Colonic mucosa (tissue), 4 donors: ENCODE measurements at regions not wholly inside any gene's neighbourhood (a gene's known extent, or its start where the extent isn't known, plus 50 kb on each side); places are given as distances from the start of the nearest gene placed in this dataset.

ENCODE experiments used
- DNase-seq: peaks from one replicate; pipeline ENCODE4 v3.0.0-alpha.2; 2020
- H3K27ac ChIP-seq: fragments of 200-600 bp; one replicate; pipeline ENCODE4 v1.8.0; 2021
- H3K27me3 ChIP-seq: fragments of 200-600 bp; one replicate; pipeline ENCODE4 v1.8.0; 2021
- H3K36me3 ChIP-seq: fragments of 200-600 bp; one replicate; pipeline ENCODE4 v1.8.0; 2021
- H3K4me1 ChIP-seq: fragments of 200-600 bp; one replicate; pipeline ENCODE4 v1.8.0; 2021; ENCODE audit warnings: mild to moderate bottlenecking
- H3K4me3 ChIP-seq: fragments of 200-600 bp; one replicate; pipeline ENCODE4 v1.8.0; 2021
- H3K9ac ChIP-seq, 2 donors: one replicate each; pipeline ENCODE4 v1.7.0; 2013; ENCODE audit warnings: control low read depth in 2 of 2, low read depth in 2 of 2, low read length in 2 of 2
- H3K9me3 ChIP-seq: fragments of 200-600 bp; one replicate; pipeline ENCODE4 v1.8.0; 2021
- CTCF ChIP-seq: fragments of 200-600 bp; IDR thresholded peaks from one replicate; pipeline ENCODE4 v1.8.0; 2022; ENCODE audit warnings: antibody characterized with exemption, mild to moderate bottlenecking
- intact Hi-C: fragments of 100-400 bp; cut with DNase I; formaldehyde crosslinking; loops from one replicate; pipeline ENCODE4 v1.14.1; 2022
- donor health status: healthy.
- donor health status: DM: no; HTN: no; CAD: no.
- donor health status: DM: no; HTN: no; CAD: no.

DNA sequence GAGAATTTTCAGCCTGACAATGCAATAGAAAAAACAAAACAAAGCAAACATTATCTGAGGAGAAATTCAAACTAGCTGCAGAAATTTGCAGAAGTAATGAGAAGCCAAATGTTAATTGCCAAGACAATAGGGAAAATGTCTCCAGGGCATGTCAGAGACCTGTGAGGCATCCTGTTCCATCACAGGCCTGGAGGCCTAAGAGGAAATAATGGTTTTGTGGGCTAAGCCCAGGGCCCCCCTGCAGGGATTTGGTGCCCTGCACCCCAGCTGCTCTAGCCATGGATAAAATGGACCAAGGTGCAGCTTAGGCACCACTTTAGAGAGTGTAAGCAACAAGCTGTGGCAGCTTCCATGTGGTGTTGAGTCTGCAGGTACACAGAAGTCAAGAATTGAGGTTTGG, 401.2 kb upstream of the NECTIN3 start:
- intact Hi-C loops = no loop called here
- no peak for DNase-seq
- TF ChIP-seq CTCF = no peak
- no peak overlapping the region for H3K4me3 ChIP-seq
- H3K4me1 ChIP-seq = no peaks in the 10 kb centered on the region
- H3K9me3 ChIP-seq = no peaks in the 10 kb centered on the region
- no peaks in the 10 kb centered on the region for H3K36me3 ChIP-seq
- H3K27me3 ChIP-seq = no peaks in the 10 kb centered on the region
- H3K27ac ChIP-seq = no peak overlapping the region
- no peak overlapping the region for H3K9ac ChIP-seq

- H3K27ac ChIP-seq = no peak overlapping the region
- no peaks in the 10 kb centered on the region for H3K27me3 ChIP-seq
- intact Hi-C loops = no loop called here
- TF ChIP-seq CTCF = no peak
- no peak overlapping the region for H3K4me3 ChIP-seq
- no peaks in the 10 kb centered on the region for H3K36me3 ChIP-seq
- DNase-seq = no peak
- H3K9ac ChIP-seq = no peak overlapping the region
- no peaks in the 10 kb centered on the region for H3K9me3 ChIP-seq
- no peaks in the 10 kb centered on the region for H3K4me1 ChIP-seq
Measured at GRCh38 chr3:110677506-110677905, 394.1 kb upstream of the NECTIN3 start.

DNA sequence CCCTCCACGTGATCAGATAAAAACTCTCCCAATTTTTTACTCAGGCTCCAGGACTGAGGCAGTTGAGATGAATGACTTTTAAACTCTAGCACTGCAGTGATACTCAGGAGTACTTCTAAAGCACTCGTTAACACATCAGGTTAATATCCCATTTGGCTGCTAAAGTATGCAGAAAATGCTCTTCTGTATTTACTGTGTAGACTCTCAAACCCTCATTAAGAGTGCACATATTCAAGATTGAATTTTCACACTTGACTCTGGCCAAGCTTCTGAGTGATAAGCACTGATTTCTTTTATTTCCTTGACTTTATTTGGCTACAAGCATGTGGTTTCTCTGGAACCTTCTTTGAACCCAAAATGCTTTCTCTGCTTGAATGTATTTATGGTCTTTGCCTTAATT, 392.3 kb upstream of the NECTIN3 start:
- no peak overlapping the region for H3K9ac ChIP-seq
- no peak overlapping the region for H3K27ac ChIP-seq
- H3K36me3 ChIP-seq = no peaks in the 10 kb centered on the region
- intact Hi-C loops = no loop called here
- no peaks in the 10 kb centered on the region for H3K4me1 ChIP-seq
- no peak for DNase-seq
- no peak for TF ChIP-seq CTCF
- H3K4me3 ChIP-seq = no peak overlapping the region
- no peaks in the 10 kb centered on the region for H3K27me3 ChIP-seq
- H3K9me3 ChIP-seq = no peaks in the 10 kb centered on the region

GRCh38 chr3:110680450-110680849, 391.2 kb upstream of the NECTIN3 start:
- Histone ChIP-seq H3K9me3 (no peaks in the 10 kb centered on the region), H3K27me3 (no peaks in the 10 kb centered on the region), H3K4me1 (no peaks in the 10 kb centered on the region), H3K27ac (no peak overlapping the region), H3K4me3 (no peak overlapping the region), H3K36me3 (no peaks in the 10 kb centered on the region), H3K9ac (no peak overlapping the region)
- DNase-seq = no peak
- intact Hi-C loops = no loop called here
- TF ChIP-seq CTCF = no peak

DNA sequence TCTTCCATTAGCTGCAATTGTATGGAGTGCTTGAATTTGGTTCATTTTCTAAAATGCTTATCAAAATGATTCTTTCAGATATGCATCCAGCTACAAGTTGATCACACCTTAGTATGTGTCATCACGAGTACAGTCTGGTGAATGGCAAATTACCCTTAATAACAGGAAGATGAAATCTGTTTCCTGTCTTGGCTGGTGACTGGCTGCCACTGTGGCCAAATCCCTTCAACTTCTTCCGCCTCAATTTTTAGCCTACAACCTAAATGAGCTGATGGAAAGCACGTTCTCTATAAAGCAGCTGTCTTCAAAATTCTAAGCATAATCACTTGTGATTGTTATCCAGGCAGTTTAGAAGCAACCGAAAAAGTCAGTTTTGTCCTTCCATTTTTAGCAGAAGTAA, 387.1 kb upstream of the NECTIN3 start:
- no peaks in the 10 kb centered on the region for H3K27me3 ChIP-seq
- H3K36me3 ChIP-seq = no peaks in the 10 kb centered on the region
- no peaks in the 10 kb centered on the region for H3K4me1 ChIP-seq
- no peak overlapping the region for H3K4me3 ChIP-seq
- no peaks in the 10 kb centered on the region for H3K9me3 ChIP-seq
- H3K27ac ChIP-seq = no peak overlapping the region
- intact Hi-C loops = no loop called here
- no peak for TF ChIP-seq CTCF
- H3K9ac ChIP-seq = no peak overlapping the region
- DNase-seq = no peak

DNA sequence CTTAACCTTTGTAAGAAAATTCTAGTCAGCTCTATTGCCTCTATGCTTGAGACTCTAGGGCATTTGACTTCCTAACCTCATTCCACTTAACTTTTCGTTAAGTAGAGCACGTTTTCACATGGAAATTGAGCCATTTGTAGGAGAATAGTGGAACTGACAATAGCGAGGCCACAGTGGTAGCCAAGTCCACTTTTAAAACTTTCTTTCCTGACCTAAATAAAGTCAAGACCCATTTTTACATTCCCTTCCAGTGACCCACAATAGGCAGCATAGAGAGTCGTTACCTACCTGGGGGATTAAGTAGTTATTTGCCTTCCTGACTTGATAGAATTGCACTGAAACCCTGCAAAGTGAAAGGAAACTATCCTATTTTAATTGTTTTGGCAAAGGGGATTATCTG, 386.0 kb upstream of the NECTIN3 start:
- Histone ChIP-seq H3K27ac (no peak overlapping the region), H3K4me3 (no peak overlapping the region), H3K9ac (no peak overlapping the region), H3K36me3 (no peaks in the 10 kb centered on the region), H3K4me1 (no peaks in the 10 kb centered on the region), H3K27me3 (no peaks in the 10 kb centered on the region), H3K9me3 (no peaks in the 10 kb centered on the region)
- no peak for TF ChIP-seq CTCF
- intact Hi-C loops = no loop called here
- no peak for DNase-seq
